Fibroblast of pulmonary artery (primary cell): ENCODE measurements at regions not wholly inside any gene's neighbourhood (a gene's known extent, or its start where the extent isn't known, plus 50 kb on each side); places are given as distances from the start of the nearest gene placed in this dataset.
"Not testable (repeated sequence)": the region's sequence is repeated elsewhere in the genome, so short reads cannot be mapped to it uniquely, and the experiment has no call there.

Experiments used
- DNase-seq: peaks from one replicate; pipeline ENCODE4 v3.0.0-alpha.2; 2010; ENCODE audit warnings: low read depth
- H3K4me3 ChIP-seq: replicated peaks from 2 replicates; pipeline ENCODE4 v1.5.1; 2011; ENCODE audit warnings: low read depth, mild to moderate bottlenecking, control low read depth, low read length, moderate library complexity
- TF ChIP-seq, protein P1 (sequence below): IDR thresholded peaks from 2 replicates; pipeline ENCODE4 v1.5.1; 2011; ENCODE audit warnings: mild to moderate bottlenecking, control low read depth, low read length, inconsistent platforms; ENCODE audit errors: missing control alignments

DNA sequence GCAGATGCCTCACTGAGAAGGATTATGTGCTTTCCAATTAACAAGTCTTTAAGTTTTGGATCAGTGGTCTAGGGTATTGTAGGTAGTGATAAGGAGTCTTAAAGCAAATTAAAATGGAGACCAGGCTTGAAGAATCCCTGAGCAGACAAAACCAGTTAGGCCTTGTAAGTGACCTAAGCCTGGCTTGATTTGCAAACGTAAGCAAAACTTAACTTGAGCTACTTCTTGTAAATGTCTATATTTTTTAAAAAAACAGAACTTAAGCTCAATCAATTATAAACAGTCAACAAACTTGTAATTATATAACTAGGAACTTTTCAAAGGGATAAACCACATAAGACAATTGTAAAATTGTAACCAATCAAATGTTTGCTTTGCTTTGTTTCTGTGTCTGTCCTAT is 72.7 kb upstream of the NALF2 start:
- no peak for DNase-seq
- TF ChIP-seq, protein P1, sequence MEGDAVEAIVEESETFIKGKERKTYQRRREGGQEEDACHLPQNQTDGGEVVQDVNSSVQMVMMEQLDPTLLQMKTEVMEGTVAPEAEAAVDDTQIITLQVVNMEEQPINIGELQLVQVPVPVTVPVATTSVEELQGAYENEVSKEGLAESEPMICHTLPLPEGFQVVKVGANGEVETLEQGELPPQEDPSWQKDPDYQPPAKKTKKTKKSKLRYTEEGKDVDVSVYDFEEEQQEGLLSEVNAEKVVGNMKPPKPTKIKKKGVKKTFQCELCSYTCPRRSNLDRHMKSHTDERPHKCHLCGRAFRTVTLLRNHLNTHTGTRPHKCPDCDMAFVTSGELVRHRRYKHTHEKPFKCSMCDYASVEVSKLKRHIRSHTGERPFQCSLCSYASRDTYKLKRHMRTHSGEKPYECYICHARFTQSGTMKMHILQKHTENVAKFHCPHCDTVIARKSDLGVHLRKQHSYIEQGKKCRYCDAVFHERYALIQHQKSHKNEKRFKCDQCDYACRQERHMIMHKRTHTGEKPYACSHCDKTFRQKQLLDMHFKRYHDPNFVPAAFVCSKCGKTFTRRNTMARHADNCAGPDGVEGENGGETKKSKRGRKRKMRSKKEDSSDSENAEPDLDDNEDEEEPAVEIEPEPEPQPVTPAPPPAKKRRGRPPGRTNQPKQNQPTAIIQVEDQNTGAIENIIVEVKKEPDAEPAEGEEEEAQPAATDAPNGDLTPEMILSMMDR: no peak
- H3K4me3 ChIP-seq: no peak overlapping the region

DNA sequence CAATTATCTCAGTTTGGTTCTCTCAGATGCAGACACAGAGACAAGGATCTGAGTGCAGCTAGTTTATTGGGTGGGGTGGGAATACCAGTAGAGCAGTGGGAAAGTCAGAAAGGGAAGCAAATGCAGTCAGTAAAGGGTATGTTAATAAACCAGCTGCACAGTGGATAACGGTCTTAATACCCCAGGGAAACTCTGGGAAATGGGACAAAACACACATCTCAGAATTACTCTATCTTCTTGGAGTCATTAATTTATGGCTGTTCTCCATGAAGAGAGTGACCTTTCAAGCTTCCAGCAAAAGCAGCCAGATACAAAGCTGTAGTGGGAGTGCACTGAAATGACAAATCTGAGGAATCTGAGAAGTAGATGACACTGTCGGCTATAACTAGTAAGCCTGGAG is 73.3 kb upstream of the NALF2 start:
- TF ChIP-seq, protein P1: no peak
- no peak for DNase-seq
- no peak overlapping the region for H3K4me3 ChIP-seq

DNA sequence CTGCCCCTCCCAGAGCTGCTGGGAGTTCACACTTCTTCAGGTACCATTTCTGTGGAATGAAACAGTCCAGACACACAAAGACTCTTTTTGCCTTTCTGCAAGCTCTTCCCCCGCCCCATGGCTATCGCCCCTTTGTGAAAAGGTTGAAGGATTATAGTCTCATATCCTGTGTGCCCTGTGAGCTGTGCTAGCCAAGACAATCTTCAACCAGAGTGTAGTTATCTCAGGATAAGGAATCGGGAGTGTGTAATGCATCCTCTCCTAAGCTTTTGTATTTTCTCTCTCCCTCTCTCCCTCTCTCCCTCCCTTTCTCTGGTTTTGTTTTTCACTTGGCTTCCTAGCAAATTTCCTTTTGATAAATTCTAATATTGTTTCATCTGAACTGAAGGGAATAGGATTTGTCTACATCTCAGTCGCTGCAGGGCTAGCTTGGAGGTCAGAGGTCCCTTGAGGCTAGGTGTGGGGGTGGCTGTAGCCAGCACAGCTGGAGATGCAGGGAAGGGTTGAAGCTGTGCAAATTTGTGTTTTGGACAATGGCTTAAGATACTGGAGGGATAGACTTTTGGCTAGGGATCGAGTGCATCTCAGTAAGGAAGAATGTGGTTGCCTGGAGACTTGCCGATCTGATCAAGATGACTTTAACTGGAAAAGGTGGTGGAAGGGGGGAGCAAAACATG is 74.6 kb upstream of the NALF2 start:
- DNase-seq: no peak
- no peak overlapping the region for H3K4me3 ChIP-seq
- TF ChIP-seq, protein P1: no peak

DNA sequence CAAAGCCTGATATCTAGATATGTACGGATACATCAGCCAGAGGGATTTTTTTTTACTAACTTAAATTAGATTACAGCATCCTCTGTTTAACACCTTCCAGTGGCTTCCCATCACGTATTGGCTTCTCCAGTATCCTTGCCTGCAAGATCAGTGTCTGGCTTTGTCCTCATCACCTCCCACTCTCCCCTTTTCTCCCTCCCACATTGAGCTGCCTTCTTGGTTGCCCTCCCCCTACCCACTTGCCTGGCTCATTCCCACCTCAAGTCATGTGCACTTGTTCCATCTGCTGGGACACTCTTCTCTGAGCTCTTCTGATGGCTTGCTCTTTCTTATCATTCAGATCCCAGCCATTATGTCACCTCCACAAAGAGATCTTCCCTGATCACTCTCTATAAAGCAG is 75.9 kb upstream of the NALF2 start:
- DNase-seq: no peak
- H3K4me3 ChIP-seq: no peak overlapping the region
- TF ChIP-seq, protein P1: no peak

DNA sequence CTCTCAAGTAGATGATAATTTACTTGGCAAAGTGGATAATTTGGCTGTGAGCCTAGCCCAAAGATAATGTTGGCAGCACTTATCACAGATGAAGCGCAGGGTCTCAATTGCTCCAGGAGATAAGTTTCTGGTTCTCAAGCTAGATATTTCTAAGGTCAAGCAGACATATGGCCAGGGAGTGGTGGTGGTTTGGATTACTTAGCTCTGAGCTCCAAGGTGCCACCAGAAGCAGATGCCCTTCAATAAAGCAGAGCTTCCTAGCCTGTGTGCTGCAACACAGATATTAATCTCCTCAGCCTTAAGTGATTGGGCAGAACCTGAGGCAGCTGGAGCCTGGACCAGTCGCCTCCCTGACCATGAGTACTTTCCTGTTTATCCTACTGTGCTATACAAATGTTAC is 79.2 kb upstream of the NALF2 start:
- TF ChIP-seq, protein P1: no peak
- DNase-seq: no peak
- H3K4me3 ChIP-seq: no peak overlapping the region

DNA sequence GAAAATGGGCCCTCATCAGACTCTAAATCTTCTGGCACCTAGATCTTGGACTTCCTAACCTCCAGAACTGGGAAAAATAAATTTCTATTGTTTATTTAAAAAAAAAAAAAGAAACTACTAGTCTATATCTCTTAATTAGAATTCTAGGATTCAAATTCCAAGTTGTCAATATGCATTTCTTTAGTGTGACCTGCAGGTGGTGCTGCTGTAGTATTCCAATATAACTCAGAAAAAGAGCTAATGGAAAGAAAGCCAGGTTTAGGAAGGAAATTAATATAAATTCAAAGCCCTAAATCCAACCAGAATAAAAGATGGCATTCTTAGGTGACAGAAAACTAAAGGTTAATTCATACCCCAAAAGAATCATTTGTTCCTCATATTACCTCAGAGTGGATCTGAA is 80.0 kb upstream of the NALF2 start:
- TF ChIP-seq, protein P1: peak; percentile 40
- no peak overlapping the region for H3K4me3 ChIP-seq
- peak; percentile 30 for DNase-seq

DNA sequence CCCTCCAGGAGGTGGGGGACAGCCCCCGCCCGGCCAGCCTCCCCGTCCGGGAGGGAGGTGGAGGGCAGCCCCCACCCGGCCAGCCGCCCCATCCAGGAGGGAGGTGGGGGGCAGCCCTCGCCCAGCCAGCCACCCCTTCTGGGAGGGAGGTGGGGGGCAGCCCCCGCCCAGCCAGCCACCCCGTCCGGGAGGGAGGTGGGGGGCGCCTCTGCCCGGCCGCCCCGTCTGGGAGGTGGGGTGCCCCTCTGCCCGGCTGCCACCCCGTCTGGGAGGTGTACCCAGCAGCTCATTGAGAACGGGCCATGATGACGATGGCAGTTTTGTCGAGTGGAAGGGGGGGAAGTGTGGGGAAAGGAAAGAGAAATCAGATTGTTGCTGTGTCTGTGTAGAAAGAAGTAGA is 81.9 kb upstream of the NALF2 start:
- DNase-seq, H3K4me3 ChIP-seq: not testable (repeated sequence)

DNA sequence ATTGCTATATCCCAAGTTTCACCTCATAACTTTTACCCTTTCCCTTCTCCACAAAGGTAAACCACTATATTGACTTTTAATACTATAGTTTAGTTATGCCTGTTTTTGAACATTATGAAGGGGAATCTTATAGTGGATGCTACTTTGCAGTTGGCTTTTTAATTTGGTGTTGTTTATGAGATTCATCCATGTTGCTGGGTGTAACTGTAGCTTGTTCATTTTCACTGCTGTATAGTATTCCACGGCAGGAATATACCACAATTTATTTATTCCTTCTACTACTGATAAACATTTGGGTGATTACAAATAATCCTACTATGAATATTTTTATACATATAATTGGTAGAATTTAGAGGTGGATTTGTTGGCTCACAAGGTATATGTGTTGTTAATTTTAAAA is 88.4 kb upstream of the NALF2 start:
- no peak overlapping the region for H3K4me3 ChIP-seq
- no peak for DNase-seq
- TF ChIP-seq, protein P1: no peak
